KMS-11 (cell line): ENCODE measurements at regions not wholly inside any gene's neighbourhood (a gene's known extent, or its start where the extent isn't known, plus 50 kb on each side); places are given as distances from the start of the nearest gene placed in this dataset.

Source experiments
- H2AFZ ChIP-seq: fragments of 200-600 bp; sonication (generic); 2 replicates; pipeline ENCODE4 v1.6.1; 2016; ENCODE audit warnings: antibody characterized with exemption, mixed run types, low read depth
- H3K27ac ChIP-seq: fragments of 200-600 bp; sonication (generic); 2 replicates; pipeline ENCODE4 v1.6.1; 2016; ENCODE audit warnings: mild to moderate bottlenecking, mixed run types
- H3K27me3 ChIP-seq: fragments of 200-600 bp; sonication (generic); 2 replicates; pipeline ENCODE4 v1.6.1; 2017; ENCODE audit warnings: mild to moderate bottlenecking, low read depth, mixed run types, moderate library complexity; ENCODE audit not compliant: insufficient read depth
- H3K36me3 ChIP-seq: fragments of 200-600 bp; sonication (generic); 2 replicates; pipeline ENCODE4 v1.6.1; 2017; ENCODE audit warnings: mild to moderate bottlenecking, mixed run types; ENCODE audit not compliant: insufficient read depth
- H3K4me1 ChIP-seq: fragments of 200-600 bp; sonication (generic); 2 replicates; pipeline ENCODE4 v1.6.1; 2016; ENCODE audit warnings: mild to moderate bottlenecking, low read depth, mixed run types; ENCODE audit not compliant: poor library complexity, severe bottlenecking
- H3K4me2 ChIP-seq: fragments of 200-600 bp; sonication (generic); 2 replicates; pipeline ENCODE4 v1.7.0; 2016; ENCODE audit warnings: mild to moderate bottlenecking, mixed run types
- H3K4me3 ChIP-seq: fragments of 200-600 bp; sonication (generic); IDR thresholded peaks from 2 replicates; pipeline ENCODE4 v1.6.1; 2017; ENCODE audit warnings: low read depth, low read length, mixed read lengths; ENCODE audit not compliant: insufficient read depth
- H3K79me2 ChIP-seq: fragments of 200-600 bp; sonication (generic); 2 replicates; pipeline ENCODE4 v1.6.1; 2016; ENCODE audit warnings: low read depth, mixed run types; ENCODE audit not compliant: insufficient read depth
- H3K9ac ChIP-seq: fragments of 200-600 bp; sonication (generic); 2 replicates; pipeline ENCODE4 v1.6.1; 2016; ENCODE audit warnings: mild to moderate bottlenecking, mixed run types
- H4K20me1 ChIP-seq: fragments of 200-600 bp; sonication (generic); 2 replicates; pipeline ENCODE4 v1.6.1; 2016; ENCODE audit warnings: mild to moderate bottlenecking, mixed run types; ENCODE audit not compliant: insufficient read depth
- TF ChIP-seq, protein P1 (sequence below): fragments of 200-600 bp; sonication (generic); conservative IDR thresholded peaks from 2 replicates; pipeline ENCODE4 v1.6.1; 2017; ENCODE audit warnings: low read depth, mild to moderate bottlenecking, antibody characterized with exemption, low read length, moderate library complexity, mixed read lengths

DNA sequence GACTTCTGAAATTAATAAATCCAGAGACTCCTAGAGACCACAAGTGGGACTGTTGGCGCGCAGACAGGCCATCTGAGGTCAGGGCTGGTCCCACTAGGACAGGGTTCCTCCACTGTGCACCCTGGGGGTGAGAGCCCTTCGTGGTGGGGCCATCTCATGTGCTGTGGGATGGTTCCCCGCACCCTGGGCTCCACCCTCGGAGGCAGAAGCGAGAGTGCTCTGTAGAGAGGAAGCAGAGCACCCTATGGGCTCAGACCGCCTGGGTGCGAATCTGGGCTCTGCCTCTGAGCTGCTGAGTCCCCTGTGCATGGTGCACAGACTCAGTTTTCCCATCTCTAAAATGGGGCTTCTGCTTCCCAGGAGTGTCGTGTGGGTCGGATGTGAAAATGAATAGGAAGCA lies 227.3 kb downstream of the NPHP4 start:
- Histone ChIP-seq H4K20me1 (no peaks in the 10 kb centered on the region), H3K4me1 (no peaks in the 10 kb centered on the region), H3K79me2 (no peaks in the 10 kb centered on the region), H3K27me3 (peaks cover 49% of the 10 kb centered on the region), H3K27ac (no peak overlapping the region), H3K9ac (no peak overlapping the region), H3K4me2 (no peak overlapping the region), H2AFZ (no peak overlapping the region), H3K36me3 (no peaks in the 10 kb centered on the region), H3K4me3 (no peak overlapping the region)
- TF ChIP-seq, protein P1, sequence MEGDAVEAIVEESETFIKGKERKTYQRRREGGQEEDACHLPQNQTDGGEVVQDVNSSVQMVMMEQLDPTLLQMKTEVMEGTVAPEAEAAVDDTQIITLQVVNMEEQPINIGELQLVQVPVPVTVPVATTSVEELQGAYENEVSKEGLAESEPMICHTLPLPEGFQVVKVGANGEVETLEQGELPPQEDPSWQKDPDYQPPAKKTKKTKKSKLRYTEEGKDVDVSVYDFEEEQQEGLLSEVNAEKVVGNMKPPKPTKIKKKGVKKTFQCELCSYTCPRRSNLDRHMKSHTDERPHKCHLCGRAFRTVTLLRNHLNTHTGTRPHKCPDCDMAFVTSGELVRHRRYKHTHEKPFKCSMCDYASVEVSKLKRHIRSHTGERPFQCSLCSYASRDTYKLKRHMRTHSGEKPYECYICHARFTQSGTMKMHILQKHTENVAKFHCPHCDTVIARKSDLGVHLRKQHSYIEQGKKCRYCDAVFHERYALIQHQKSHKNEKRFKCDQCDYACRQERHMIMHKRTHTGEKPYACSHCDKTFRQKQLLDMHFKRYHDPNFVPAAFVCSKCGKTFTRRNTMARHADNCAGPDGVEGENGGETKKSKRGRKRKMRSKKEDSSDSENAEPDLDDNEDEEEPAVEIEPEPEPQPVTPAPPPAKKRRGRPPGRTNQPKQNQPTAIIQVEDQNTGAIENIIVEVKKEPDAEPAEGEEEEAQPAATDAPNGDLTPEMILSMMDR: no peak

DNA sequence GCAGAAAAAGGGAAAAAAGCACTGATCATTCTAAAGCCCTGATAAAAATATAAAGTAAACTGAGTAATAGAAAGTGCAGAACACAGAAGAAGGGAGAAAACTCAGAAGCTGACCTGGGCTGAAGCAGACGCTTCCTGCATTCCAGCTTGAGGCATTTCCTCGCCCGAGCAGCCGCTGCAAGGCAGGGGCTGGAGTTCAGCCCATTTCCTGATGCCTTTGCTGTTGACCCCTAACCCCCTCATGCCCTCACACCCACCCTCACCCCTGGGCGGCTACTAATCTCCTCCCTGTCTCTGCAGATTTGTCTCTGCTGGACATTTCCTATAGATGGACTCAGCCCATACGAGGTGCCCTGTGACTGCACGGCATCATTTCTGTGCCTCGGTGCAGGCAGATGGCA lies 227.8 kb downstream of the NPHP4 start:
- Histone ChIP-seq H4K20me1 (no peaks in the 10 kb centered on the region), H3K27ac (no peak overlapping the region), H3K4me1 (no peaks in the 10 kb centered on the region), H3K27me3 (peaks cover 49% of the 10 kb centered on the region), H2AFZ (no peak overlapping the region), H3K79me2 (no peaks in the 10 kb centered on the region), H3K4me2 (no peak overlapping the region), H3K4me3 (no peak overlapping the region), H3K9ac (no peak overlapping the region), H3K36me3 (no peaks in the 10 kb centered on the region)
- TF ChIP-seq, protein P1: no peak

DNA sequence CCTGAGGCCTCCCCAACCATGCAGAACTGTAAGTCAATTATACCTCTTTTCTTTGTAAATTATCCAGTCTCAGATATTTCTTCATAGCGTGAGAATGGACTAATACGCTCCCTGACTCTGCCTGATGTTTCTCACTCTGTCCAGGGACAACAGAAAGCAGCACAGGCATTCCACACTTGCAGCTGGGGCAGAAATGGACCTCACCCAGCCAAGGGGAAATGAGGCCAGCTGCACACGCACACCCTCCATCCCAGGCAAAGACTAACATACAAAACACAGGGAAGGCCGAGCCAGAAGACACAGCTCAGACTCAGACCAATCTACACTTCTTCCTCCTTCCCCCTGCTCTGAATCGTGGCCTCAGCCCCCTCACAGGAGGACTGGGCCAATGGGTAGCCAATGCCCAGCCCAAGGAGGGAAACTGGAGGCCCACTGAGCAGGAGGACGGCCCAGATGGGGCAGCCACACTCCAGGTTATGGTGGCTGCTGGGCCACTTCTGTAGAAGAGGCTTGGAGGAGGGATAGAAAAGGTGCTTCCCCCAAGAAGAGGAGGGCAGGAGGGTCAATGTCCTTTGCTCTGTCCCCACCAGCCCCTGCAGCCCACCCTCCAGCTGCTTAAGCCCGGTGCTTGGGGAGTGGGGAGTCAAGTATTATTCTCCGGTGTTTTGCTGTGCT lies 228.4 kb downstream of the NPHP4 start:
- Histone ChIP-seq H3K27ac (no peak overlapping the region), H3K27me3 (peaks cover 48% of the 10 kb centered on the region), H3K4me3 (no peak overlapping the region), H3K4me2 (no peak overlapping the region), H3K4me1 (no peaks in the 10 kb centered on the region), H3K79me2 (no peaks in the 10 kb centered on the region), H3K36me3 (no peaks in the 10 kb centered on the region), H4K20me1 (no peaks in the 10 kb centered on the region), H3K9ac (no peak overlapping the region), H2AFZ (no peak overlapping the region)
- TF ChIP-seq, protein P1: no peak

DNA sequence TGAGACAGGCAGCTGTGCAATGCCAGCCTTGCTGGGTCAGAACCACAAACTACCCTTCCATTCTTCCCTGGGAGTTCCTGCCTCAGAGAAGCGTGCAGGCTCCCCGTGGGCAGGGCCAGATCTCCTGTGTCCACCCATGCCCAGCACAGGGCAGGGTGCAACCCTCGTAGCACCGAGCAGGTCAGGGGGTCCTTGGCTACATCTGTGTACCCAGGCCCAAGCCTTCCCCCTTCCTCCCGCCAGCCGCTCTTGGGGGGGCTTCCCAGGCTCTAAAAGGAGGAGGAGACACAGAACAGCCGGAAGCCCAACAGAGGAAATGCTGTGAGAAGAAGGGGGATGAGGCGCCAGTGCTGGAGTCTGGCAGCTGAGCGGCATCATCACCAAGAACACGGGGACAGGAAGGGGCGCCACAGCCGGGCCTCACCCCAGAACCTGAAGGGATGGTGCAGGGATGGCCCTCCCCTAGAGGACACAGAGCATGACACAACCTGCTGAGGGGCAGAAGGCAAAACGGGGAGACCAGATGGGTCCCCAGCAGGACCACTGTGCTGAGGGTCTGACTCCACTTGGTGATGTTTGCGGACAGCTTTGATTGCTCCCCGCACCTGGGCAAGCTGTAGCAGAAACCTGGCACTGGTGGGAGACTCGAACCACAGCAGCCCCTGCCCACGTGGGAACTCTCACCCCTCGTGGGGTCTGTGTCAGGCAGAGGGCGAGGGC lies 233.2 kb downstream of the NPHP4 start:
- no peak overlapping the region for H3K9ac ChIP-seq
- TF ChIP-seq, protein P1: no peak
- H2AFZ ChIP-seq: no peak overlapping the region
- no peaks in the 10 kb centered on the region for H3K36me3 ChIP-seq
- no peaks in the 10 kb centered on the region for H4K20me1 ChIP-seq
- peaks cover 59% of the 10 kb centered on the region for H3K27me3 ChIP-seq
- no peak overlapping the region for H3K4me3 ChIP-seq
- no peaks in the 10 kb centered on the region for H3K4me1 ChIP-seq
- H3K27ac ChIP-seq: no peak overlapping the region
- no peak overlapping the region for H3K4me2 ChIP-seq
- H3K79me2 ChIP-seq: no peaks in the 10 kb centered on the region
